WTC11 (cell line): ENCODE measurements at regions not wholly inside any gene's neighbourhood (a gene's known extent, or its start where the extent isn't known, plus 50 kb on each side); places are given as distances from the start of the nearest gene placed in this dataset.

Source experiments
- ATF2 ChIP-seq: sonication (generic); formaldehyde crosslinking; IDR thresholded peaks from 2 replicates; pipeline ENCODE4 v1.8.1; 2022; ENCODE audit warnings: low read depth, missing genetic modification reagents, borderline replicate concordance
- ATF3 ChIP-seq: sonication (generic); formaldehyde crosslinking; conservative IDR thresholded peaks from 2 replicates; pipeline ENCODE4 v1.8.1; 2022; ENCODE audit warnings: mild to moderate bottlenecking, missing genetic modification reagents
- CTCF ChIP-seq: fragments of 200-600 bp; IDR thresholded peaks from 2 replicates; pipeline ENCODE4 v1.8.0; 2022; ENCODE audit warnings: antibody characterized with exemption
- ETV6 ChIP-seq: sonication (generic); formaldehyde crosslinking; IDR thresholded peaks from 2 replicates; pipeline ENCODE4 v1.8.1; 2022; ENCODE audit warnings: mild to moderate bottlenecking, missing genetic modification reagents
- GTF2I ChIP-seq: fragments of 250-450 bp; sonication (Bioruptor Pico); conservative IDR thresholded peaks from 2 replicates; pipeline ENCODE4 v1.4.0; 2021; ENCODE audit warnings: mild to moderate bottlenecking
- HMGXB4 ChIP-seq: sonication (generic); formaldehyde crosslinking; IDR thresholded peaks from 2 replicates; pipeline ENCODE4 v1.8.1; 2023; ENCODE audit warnings: mild to moderate bottlenecking, moderate library complexity, missing genetic modification reagents
- SMAD3 ChIP-seq: sonication (generic); formaldehyde crosslinking; IDR thresholded peaks from 2 replicates; pipeline ENCODE4 v1.8.0; 2022; ENCODE audit warnings: missing genetic modification reagents, mild to moderate bottlenecking, borderline replicate concordance
- SP1 ChIP-seq: sonication (generic); formaldehyde crosslinking; conservative IDR thresholded peaks from 2 replicates; pipeline ENCODE4 v1.8.1; 2022; ENCODE audit warnings: missing genetic modification reagents
- TP53 ChIP-seq: sonication (generic); formaldehyde crosslinking; IDR thresholded peaks from 2 replicates; pipeline ENCODE4 v1.8.1; 2023; ENCODE audit warnings: mild to moderate bottlenecking, missing genetic modification reagents
- ZNF317 ChIP-seq: sonication (generic); formaldehyde crosslinking; IDR thresholded peaks from 2 replicates; pipeline ENCODE4 v1.8.1; 2023; ENCODE audit warnings: low read depth, mild to moderate bottlenecking, moderate library complexity, missing genetic modification reagents, borderline replicate concordance

GRCh38 chr4:122050841-122051240, 99.0 kb upstream of the TRPC3 start:
- TF ChIP-seq SMAD3 (CRISPR knock-in tag) (no peak), ATF3 (no peak), CTCF (no peak), TP53 (CRISPR knock-in tag) (no peak), HMGXB4 (CRISPR knock-in tag) (no peak), ATF2 (CRISPR knock-in tag) (no peak), ETV6 (CRISPR knock-in tag) (no peak), ZNF317 (no peak), SP1 (no peak), GTF2I (CRISPR knock-in tag) (no peak)
